GM21381 (cell line): ENCODE measurements at regions not wholly inside any gene's neighbourhood (a gene's known extent, or its start where the extent isn't known, plus 50 kb on each side); places are given as distances from the start of the nearest gene placed in this dataset.

ENCODE experiments used
- ATAC-seq: cut with Tn5 transposase; IDR thresholded peaks from one replicate; pipeline ENCODE4 v1.9.1; 2021; ENCODE audit warnings: mild to moderate bottlenecking, moderate library complexity; ENCODE audit not compliant: unreplicated experiment

DNA sequence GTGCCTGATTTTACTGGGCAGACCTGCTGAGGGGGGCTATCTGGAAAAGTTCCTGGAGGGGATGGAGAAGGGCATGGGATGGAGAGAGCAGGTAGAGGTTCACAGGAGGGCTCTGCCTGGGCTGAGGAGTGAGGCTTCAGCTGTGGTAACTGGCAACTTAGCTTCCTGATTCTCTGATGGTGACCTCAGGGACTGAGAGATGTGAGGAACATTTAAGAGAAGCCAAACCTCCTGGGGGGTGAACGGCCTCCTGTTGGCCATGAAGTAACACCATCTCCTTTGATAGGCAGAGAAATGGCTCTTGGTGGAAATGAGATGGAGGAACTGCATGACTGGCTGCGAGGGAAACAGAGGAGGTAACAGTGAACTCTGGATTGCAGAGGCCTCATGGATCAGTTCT is 97.3 kb upstream of the ROPN1 start:
- ATAC-seq: no peak

DNA sequence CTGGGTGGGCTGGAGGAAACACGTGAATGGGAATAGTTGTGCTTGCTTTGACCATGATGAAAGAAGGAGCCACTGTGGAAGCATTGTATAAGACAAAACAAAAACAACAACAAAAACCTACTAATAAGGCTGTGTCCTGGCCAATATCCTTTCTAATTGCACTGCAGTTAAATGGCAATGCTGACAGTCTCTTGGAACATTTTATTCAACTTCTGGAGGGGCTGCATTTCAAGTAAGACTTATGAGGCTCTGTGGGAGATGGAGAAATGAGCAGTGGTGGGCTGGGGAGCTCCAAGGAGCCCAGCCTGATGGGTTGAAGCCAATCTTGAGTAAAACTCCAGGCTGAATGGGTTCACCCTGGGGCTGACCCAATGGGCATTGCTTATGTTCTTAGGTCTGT is 99.8 kb upstream of the ROPN1 start:
- no peak for ATAC-seq

DNA sequence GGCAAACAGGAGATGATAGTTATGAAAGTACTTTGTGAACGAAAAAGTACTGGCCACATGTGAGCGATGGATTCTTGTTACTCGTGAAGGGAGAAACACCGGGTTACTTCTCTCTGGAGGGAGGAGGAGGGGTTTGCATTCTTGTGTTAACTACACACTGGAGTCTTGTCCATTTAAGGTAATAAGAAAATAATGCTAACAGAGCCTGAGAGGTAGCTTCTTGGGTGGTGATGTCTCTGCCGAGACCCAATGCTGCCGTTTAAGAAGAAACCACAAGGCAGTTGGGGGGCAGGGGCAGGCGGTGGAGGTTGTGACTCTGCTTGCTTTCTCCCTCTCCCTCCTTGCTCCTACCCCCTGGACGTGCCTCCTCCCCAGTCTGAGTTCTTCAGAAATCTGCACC is 100.9 kb upstream of the ROPN1 start:
- ATAC-seq: no peak

DNA sequence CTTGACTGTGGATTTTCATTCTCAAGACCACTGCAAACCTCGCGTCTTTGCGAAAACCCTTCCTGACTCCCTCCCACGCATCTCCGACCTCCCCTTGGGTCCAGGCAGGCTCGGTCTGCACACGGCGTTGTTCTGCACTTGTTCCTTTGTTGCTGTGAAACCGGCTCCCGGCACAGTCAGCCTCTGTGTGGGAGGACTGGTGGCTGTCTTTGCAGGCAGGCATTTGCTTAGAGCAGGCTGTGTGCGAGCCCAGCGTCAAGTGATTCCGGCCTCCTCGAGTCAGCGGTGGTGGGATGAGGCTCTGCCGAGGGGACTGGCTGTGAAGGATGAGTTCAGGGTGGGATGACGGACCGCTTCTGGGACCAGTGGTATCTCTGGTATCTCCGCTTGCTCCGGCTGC is 102.6 kb upstream of the ROPN1 start:
- no peak for ATAC-seq

DNA sequence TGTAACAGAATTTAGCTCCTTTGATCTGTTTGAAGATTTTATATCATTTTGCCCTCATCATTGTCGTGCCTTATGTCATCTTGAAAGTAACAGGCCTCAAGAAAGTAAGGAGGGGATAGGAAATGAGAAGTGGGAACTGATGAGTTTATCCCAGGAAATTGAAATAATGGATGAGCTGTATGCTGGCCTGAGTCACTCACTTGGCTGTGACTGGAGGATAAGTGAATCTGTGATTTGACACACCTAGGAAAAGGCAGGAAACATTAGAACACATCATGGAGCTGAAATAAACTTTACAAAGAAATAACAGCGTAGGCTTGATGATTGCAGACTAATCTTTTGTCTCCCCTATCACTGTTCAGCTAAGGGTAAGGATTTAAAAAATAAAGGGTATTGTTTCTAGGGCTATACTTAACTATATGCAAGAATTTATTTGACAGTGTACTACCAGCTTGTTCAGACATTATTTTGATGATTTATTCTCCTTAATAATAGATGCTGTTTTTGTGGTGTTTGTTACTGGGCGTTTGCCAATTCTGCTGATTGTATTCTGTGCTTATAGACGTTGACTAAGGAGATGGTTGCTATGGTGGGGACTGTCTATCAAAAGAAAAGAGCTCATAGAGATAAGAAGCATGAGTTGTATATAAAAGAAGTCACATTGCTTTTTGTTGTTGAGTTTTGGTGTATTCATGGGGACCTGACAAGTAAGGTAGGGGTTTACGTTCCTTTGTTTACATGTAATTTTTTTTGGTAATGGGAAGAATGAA is 105.6 kb upstream of the ROPN1 start:
- ATAC-seq: no peak

DNA sequence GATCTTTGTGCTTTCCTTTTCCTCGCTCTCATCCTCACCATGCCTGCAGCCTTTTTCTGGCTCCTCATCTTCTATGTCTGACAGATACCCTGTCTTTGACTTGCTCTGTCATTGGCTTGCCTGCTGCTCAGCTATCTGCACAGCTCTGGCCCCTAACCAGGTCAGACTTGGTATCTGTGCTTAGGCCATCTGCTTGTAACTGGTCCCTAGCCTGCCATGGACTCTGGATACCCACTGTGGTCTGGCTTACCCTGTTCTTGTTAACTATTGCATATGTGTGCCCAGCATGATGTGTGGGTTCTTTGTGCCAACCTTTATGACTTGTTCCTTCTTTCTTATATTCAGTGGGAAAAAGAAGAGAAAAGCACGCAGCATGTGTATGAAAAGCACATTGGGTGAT is 109.7 kb upstream of the ROPN1 start:
- no peak for ATAC-seq

DNA sequence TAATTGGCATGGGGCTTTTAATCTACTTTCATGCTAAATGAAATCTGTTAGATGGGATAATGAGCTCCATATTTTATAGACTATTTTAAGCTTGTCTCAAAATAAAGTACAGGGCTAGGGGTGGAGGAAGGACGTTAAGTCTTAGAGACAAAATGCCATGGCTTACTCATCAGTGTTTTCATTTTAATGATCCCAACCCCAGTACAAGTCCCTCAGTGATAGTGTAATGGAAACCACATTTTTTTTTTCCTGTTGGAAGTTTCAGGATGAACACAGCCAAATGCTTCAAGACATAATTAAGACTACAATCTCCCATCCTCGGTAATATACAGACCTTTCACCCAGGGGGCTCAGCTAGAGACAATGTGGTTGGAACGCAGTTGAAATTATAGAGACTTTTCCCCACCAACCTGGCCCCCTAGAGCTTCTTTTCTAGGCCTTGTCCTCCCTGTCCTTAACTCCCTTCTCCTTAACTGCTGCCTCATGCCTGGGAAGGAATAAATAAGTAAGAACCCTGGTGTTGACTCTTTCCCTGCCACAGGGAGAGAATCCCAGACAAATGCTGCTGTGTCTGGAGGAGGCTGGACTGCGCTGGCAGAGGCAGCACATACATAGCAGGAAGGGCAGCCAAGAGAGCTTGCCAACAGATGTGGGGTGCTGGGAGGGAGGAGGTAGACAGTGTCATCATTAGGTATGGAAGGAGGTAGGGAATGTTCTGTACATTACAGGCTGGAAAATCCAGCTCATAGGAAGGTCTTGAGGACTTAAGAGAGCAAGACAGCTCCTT is 115.4 kb upstream of the ROPN1 start:
- no peak for ATAC-seq

DNA sequence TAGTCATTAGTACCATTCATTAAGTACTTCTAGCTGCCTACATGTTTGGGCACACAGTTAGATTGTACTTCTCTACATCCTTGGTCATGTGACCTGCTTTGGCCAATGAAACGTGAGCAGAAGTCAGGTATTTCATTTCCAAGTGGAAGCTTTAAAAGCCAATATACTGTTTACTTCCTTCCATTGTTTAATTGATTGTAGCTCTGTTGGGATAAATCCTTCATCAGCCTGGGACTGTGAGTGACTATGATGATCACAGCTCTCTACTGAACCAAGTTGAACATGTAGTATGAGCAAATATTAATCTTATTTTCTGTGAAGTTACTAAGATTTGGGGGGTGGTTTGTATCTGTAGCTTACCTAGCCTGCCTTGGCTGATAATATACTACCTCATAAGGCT is 116.5 kb upstream of the ROPN1 start:
- ATAC-seq: no peak

DNA sequence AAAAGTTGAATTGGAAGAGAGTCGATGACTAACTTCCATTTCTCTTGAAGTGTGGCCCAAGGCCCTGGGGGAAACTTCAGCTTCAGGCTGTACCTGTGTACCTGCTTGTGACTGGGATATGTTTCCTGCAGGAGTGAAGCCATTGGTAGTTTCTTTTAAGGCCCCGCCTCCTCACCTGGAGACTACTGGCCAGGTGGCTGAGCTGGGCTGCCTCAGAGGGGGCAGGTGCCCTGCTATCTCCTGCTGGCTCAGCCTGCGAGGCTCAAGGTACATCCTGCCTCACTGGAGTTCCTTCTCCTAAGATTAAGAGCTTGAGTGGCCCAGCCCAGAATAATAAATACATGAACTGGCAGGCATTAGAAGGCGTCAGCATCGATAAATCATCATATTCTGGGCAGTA is 121.6 kb upstream of the ROPN1 start:
- no peak for ATAC-seq

DNA sequence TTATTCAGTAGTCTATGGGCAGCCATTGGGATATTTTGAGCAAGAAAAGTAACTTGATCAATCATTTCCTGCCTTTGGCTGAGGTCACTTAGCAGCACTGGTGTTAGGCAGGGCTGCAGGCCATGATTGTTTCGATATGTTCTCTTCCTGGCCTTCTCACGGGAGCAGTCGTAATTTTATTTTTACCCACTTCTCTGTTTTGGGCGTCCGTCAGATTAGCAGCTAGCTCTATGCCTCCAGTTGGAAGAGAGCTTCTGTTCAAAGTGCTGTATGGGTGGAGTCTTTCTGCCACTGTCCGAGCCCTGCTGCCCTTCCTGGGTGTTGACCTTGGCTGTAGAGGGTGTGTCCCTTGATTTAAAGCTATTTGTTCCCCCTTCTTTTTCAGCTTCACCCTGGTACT is 123.4 kb upstream of the ROPN1 start:
- no peak for ATAC-seq

DNA sequence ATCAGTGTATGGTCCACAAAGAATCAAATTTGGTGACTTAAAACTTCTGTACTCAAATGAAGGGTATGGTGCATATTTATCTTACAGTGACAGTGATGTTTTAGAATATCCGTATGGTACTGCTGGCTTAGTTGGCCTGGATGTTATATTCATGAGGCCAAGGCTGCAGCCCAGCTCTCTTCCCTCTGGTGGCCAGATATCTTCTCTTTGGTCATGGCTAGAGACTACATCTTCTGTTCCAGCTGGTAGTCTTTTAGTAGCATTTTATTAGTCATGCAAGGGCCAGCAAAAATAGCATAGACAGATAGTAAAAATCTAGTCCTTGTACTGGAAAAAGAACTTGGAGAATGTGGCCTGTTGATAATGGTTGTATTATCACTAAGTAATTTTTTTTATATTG is 124.0 kb upstream of the ROPN1 start:
- ATAC-seq: no peak

DNA sequence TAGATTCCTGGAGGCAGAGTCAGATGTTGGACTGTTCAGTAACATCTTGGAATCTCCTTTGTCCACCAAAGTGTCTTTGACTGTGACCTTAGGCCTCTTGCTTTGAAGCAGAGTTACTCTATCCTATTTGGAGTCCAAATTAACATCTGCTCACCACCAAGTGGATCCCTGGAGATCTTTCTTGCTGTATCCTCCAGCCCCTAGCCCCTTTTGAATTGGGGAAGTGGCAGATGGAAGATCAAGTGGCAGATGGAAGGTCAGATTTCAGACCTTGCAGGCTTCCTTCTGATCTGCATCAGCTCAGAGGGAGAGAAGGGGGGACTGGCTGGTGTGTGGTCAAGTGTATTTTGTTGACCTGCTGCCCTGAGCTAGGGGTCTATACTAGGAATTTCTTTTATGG is 125.0 kb upstream of the ROPN1 start:
- no peak for ATAC-seq

DNA sequence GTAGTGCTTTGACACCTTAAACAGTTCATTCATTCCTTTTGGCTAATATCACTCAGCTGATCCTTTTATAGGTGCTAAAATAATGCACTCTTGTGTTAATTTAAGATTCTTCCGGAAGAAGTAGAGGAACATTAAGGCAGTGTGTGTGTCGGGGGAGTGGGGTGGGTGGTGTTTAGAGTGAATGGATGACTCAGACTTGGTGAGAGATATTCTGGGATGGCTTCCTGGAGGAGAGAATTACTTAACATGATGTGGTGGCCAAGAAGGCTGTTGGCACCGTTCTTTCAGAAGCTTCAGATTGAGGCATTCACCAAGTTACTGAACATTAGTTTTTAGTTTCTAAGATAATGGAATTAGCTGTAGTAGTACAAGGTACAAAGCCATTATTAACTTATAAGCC is 125.6 kb upstream of the ROPN1 start:
- ATAC-seq: no peak

DNA sequence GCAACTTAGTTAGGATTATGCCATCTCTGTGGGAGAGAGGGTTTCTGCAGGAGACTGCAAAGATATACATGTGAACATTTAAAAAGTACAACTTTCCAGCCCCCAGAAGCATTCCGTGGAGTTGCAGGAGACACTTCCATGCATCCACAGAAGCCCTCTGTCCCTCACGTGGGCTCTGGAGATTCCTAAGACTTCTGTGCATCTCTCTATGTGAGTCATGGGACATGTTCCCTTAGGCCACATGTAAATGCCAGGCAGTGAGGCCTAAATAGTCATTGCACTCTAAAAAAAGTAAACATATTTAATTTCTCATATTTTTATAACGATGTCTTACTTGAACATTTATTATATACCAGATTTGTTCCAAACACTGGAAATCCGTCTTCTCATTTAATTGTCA is 126.5 kb upstream of the ROPN1 start:
- ATAC-seq: no peak

DNA sequence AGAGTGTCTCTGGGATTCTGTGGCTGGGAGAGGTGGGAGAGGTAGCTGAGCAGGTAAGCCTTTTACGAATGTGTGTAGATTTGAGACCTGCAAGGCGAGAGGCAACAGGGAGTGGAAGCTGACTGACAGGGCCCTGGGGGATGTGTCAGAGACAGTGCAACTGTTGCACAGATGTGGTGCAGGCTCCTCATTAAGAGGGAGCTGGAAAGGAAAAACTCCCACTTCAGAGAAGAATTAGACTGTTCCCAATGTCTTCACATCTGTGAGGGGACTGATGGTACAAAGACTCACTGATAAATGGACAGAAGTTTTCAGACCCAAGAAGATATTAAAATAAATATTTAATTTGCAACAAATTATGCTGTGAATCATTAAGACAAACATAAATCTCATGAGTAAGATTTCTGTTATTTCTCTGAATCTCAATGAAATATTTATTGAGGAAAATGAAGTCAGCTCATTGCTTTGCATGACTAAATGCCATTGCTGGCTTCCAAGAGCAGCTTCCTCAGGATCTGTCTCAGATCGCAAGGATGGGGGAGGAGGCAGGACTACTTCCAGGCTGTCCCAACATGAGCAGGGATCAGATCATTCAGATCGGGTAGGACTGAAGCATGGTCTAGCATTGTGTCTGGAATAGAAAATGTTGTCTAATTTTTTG is 127.3 kb upstream of the ROPN1 start:
- no peak for ATAC-seq

DNA sequence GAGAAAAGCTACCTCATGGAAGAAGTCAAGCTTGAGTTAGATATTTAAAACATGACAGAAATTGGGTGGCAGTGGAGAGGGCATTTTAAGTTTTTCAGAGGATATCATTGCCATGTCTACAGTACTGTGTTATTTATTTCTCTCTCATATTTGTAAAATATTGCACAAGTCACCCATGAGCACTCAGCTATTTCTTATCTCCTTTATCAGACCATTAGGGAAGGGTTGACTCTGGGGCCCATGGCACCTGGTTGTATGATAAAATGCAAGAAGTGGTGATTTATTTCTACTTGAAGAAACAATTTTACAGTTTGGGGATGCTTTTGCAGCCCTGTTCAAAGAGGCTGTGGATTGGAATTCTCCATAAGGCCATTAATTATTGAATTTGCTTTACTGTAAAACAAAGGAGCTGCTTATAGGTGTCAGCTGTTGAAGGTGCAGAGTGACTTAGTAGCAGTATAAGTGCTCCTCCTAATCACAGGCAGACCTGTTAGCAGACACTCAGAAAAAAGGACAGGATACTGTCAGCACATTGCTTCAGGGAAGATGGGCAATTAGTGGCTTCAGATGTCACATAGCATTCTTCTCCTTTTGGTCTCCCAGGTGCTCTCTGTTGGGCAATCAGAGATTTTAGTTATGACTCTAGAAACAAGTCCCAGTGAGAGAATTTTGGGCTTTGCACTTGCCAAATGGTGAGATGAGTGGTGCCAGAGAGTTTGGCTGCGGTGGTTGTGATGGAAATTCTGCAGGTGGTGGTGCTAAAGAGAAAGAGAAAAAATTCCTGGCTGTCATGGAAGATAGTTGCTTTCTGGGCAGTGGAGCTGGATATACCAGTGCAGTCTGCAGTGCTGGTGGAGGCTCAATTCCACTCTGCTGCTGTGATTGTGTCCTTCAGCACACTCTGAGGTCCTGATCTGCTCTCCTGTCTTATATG is 129.7 kb upstream of the ROPN1 start:
- ATAC-seq: no peak

DNA sequence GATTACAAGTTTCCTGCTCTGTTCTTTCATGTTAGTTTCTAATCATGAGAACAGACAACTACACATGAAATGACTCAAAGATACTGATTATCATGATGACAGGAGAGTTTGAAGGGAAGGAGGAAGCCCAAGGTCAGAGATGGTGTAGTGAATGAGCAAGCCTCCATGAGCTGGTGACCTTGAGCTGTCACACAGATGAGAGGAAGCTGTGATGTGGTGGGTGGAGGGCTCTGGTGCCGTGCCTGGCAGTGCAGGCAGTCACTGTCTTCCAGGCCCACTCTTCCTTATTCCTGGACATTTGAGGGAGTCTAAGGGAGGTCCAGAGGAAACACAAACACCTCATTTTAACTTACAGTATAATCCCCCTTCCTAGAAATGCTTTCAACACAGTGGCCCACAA is 133.4 kb upstream of the ROPN1 start:
- ATAC-seq: no peak

DNA sequence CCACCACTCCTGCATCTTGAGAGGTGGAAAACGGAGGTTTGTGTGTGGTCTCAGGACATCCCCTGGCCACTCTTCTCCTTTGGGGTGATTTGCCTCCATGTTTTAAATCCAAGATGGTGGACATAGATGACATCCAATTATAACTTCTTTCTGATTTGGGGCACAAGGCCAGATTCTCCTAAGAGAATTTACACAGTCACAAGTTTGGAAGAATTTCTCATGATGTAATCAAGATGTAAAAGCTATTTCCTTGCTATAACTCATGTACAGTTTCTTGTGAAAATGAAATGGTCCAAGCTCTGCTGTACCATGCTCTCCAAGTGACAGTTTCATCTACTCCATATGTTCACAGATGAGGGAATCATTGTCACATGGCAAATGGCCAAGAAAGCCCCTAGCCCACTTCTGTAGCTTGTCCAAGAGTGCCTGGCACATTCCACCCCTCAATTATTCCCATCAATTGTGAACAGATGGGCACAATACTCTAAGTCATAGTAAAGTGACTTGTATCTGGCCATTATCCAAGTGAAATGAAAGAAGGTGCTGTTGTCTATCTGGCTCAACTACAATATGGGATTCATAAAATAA is 134.6 kb upstream of the ROPN1 start:
- ATAC-seq: no peak

DNA sequence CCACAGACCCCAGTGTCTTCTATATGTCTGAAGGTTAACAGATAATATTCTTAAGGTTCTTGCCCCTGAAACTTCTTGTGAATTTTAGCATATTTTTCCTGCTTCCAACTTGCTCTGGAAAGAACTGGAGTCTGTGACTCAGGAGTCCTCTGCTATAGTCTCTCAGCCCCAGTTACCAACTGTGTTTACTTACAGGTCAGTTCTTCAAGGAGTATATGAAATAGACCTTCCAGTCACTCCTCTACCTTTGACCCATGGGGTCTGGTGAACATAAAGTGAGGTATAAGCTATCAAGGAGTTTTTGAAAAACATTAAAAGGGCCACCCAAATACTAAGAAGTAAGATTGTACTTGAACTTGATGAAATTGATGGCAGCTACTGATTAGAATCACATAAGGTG is 139.2 kb upstream of the ROPN1 start:
- no peak for ATAC-seq

DNA sequence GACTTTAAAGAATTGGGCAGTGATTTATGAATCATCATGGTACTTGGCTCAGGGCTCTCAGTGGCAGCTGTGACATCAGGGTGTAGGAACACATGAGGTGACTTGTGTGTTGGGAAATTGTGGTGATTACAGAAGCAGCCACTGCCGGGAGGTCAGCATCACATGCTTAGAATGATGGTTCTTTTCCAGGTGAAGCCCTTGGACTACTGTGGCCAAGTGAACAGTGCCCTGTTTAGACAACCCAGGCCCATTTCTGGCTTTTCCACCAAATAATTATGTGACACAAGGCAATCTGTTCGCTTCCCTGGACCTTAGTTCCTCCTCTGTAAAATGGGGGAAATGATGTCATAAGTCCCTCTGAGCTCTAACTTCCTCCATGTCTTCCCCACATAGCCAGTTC is 139.7 kb upstream of the ROPN1 start:
- no peak for ATAC-seq

DNA sequence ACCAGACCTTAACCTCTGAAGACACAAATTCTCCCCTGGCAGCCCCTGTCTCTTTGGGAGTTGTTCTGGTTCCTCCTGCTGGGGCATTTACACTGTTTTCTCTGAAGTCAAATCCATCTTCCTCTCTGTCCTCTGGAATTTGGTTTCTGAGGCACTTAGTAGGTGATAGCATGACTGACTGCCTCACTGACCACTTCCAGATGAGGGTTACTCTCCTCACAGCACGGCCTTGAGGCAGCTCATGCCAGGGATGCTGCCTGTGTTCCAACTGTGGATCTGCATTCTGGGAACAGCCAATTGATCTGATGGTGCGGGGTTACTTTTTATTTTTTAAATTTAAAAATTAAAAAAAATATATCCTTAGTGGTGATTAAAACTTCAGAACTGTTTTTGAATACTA is 140.9 kb upstream of the ROPN1 start:
- no peak for ATAC-seq
